HG03432 (cell line): ENCODE measurements at regions not wholly inside any gene's neighbourhood (a gene's known extent, or its start where the extent isn't known, plus 50 kb on each side); places are given as distances from the start of the nearest gene placed in this dataset.

ENCODE experiments used
- ATAC-seq: cut with Tn5 transposase; IDR thresholded peaks from one replicate; pipeline ENCODE4 v1.9.1; 2021; ENCODE audit warnings: mild to moderate bottlenecking, moderate library complexity; ENCODE audit not compliant: unreplicated experiment

- no peak for ATAC-seq
These were observed 61.4 kb upstream of the UFL1 start for GRCh38 chr6:96460052-96460700.

- ATAC-seq, result peak; percentile 29
These were observed 56.2 kb upstream of the UFL1 start for GRCh38 chr6:96465321-96465903.

- ATAC-seq, result peak; percentile 82
These were observed 55.3 kb upstream of the UFL1 start for GRCh38 chr6:96466147-96466863.

- ATAC-seq, result no peak
These were observed 53.8 kb upstream of the UFL1 start for GRCh38 chr6:96467814-96468213.

DNA sequence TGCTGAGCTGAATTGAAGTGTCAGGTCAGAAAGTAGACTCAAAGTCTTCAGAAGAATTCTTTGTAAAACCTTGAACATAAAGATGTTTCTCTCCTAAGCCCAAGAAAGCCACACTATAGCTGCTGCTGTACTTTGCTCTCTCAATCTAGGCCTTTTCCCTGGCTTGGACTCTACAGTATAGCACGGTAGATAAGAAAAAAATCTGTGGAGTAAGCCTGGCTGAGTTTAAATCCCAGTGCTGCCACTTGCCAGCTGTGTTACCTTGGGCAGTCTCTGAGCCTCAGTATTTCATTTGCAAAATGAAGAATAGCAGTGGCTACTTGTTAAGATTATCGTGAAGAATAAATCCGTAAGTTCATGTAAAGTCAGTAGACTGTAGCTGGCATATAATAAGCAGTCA is 53.3 kb upstream of the UFL1 start:
- ATAC-seq, result no peak

DNA sequence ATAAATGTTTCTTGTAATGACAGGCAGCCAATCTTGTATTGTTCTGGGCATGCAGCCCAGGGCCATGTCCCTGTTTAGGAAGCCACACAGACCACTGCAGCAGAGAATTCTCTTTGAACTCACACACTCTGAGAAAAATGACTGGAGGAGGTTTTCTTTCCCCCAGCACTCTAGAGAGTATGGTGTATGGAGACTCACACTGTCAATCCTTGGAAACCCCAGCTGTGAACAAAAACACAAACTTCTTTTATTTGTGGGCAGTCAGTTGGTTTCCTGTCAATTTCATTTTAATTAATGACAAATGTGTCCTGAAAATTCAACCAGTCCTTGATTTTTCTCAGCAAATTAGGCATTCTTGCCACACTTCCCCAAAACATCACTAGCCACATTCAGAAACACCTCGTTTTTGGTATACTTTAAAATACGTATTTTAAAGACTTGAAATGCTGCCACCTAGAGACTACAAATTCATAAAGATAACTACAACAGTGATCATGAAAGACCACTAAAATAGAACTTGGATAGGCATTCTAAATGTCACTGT is 52.9 kb upstream of the UFL1 start:
- ATAC-seq, result no peak

GRCh38 chr6:96469312-96469711 is 52.3 kb upstream of the UFL1 start:
- ATAC-seq, result no peak

DNA sequence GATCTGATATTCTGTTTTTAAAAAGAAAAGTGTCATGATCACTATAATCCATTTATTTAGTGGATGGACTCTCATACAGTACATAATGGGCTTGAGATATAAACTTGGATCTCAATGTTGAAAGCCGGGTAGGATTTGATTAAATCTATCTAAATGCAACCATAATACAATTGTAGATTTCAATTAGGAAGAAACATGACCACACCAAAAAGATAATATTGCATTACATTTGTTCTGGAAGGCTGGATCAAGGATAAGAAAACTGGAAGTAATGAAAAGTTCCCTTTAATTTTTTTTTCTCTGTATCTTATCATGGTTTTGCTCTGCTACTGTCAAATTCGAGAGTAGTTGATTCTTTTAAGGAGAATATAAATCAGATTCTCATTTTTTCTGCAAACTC is 51.3 kb upstream of the UFL1 start:
- ATAC-seq, result no peak
